LNCaP clone FGC (cell line): ENCODE measurements at regions not wholly inside any gene's neighbourhood (a gene's known extent, or its start where the extent isn't known, plus 50 kb on each side); places are given as distances from the start of the nearest gene placed in this dataset.

Source experiments
- DNase-seq: peaks from one replicate; pipeline ENCODE4 v3.0.0-alpha.2; 2011; ENCODE audit warnings: low read depth
- H3K4me3 ChIP-seq: 2 replicates; pipeline ENCODE4 v1.5.1; 2011; ENCODE audit warnings: mild to moderate bottlenecking, low read depth, low read length, control low read depth
- TF ChIP-seq, protein P1 (sequence below): IDR thresholded peaks from 2 replicates; pipeline ENCODE4 v1.5.1; 2012; ENCODE audit warnings: mild to moderate bottlenecking; ENCODE audit not compliant: control insufficient read depth, insufficient read depth; ENCODE audit errors: extremely low read depth

DNA sequence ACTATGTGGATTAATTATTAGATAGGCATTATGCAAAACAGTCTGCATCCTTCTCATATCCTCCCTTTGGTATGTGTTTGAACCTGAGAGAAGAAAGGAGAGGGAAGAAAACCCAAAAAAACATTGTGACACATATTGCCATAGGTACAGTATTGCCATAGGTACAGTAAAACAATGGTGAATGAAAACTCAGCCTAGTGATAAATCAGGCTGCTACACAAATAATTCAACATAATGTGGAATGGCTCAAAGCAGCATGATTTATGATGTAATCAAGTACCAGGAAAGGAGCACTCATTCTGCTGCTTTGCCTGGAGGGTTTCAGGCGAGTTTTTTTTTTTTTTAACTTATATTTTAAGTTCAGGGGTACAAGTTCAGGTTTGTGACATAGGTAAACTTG lies 213.9 kb upstream of the LYPLAL1 start:
- no peak for DNase-seq
- TF ChIP-seq, protein P1, sequence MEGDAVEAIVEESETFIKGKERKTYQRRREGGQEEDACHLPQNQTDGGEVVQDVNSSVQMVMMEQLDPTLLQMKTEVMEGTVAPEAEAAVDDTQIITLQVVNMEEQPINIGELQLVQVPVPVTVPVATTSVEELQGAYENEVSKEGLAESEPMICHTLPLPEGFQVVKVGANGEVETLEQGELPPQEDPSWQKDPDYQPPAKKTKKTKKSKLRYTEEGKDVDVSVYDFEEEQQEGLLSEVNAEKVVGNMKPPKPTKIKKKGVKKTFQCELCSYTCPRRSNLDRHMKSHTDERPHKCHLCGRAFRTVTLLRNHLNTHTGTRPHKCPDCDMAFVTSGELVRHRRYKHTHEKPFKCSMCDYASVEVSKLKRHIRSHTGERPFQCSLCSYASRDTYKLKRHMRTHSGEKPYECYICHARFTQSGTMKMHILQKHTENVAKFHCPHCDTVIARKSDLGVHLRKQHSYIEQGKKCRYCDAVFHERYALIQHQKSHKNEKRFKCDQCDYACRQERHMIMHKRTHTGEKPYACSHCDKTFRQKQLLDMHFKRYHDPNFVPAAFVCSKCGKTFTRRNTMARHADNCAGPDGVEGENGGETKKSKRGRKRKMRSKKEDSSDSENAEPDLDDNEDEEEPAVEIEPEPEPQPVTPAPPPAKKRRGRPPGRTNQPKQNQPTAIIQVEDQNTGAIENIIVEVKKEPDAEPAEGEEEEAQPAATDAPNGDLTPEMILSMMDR, result no peak

DNA sequence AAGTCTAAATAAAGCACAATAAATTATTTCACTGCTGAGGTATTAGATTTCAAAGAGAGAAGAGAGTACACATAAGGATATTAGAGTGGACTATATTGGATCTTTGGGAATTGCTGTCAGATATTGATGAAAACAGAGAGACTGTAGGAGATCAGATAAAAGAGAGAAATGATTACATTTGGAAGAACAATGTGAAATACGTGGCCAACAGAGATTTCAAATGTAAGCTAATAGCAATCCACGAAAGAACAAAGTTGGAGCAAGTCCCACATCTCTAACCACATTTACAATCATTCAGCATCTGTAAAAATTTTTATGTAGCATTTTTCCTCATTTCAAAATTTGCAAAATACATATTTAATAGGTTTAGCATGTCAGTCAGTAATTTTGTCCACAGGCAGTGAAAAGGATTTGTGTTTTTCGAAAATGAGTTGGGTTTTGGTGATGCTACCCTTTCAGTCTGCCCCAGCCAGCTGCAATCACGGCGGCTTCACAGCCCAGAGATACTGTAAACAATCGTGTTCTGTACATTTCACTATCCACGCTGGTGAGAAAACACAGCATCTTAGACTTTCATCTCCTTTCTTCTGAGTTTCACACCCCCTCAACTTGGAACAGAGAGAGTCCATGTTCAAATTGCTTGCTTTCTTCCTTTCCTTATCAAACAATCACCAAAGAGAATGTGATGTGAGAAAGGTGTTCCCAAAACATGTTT lies 209.1 kb upstream of the LYPLAL1 start:
- TF ChIP-seq, protein P1, result no peak
- no peak overlapping the region for H3K4me3 ChIP-seq
- DNase-seq, result no peak

More for the DNA sequence above, 213.9 kb upstream of the LYPLAL1 start:
- no peak overlapping the region for H3K4me3 ChIP-seq

DNA sequence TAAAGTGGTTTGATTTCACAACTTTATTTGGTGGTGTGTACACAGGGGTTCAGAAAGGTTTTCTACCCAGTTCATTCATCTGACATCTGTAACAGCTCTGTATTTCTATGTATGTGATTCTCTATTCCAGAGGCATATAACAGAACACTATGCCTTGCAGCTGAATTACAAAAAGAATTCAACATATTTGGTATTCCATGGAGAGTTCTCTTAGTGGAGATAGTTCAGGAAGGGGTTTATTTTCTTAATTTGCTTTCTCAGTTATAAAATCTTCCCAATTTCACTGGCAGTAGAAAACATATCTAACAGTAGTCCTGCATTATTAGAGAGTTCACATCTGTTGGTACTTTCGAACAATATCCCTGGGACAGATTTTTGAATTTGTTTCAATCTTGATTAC lies 207.9 kb upstream of the LYPLAL1 start:
- TF ChIP-seq, protein P1, result no peak
- no peak for DNase-seq
- H3K4me3 ChIP-seq, result no peak overlapping the region

DNA sequence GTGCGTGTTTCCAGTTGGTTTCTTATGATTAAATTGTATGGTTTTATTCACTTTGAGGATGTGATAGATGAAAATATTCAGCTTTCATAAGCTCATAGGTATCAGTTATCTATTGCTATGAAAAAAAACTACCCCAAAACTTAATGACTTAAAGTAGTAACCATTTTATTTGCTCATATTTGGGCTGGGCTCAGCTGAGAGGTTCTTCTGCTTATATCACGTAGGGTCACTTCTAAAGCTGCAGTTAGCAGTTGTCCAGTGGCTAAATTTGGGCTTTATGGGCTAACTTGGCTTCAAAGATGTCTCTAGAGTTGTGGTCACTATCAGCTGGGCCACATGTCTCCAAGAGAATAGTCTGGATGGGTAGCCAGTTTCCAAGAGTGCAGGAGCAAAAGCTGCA lies 206.4 kb upstream of the LYPLAL1 start:
- TF ChIP-seq, protein P1, result no peak
- DNase-seq, result no peak
- no peak overlapping the region for H3K4me3 ChIP-seq

DNA sequence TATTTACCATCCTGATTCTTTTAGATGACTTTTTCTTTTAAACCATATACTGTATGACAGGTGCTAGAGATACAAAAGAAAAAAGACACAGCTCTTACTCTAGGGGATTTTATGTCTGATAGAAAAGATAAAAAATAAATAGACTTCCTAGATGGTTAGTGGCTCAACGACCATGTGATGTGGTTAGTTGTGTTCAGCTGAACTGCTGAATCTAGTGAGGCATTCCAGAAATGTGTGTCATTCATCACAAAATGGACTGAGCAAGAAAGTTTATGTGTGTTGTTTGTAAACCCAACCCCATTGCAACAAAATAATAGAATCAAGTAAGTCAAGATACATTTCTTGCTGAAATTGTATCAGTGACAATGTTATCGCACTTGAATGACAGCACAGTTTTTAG lies 205.8 kb upstream of the LYPLAL1 start:
- no peak for DNase-seq
- no peak overlapping the region for H3K4me3 ChIP-seq
- TF ChIP-seq, protein P1, result no peak

DNA sequence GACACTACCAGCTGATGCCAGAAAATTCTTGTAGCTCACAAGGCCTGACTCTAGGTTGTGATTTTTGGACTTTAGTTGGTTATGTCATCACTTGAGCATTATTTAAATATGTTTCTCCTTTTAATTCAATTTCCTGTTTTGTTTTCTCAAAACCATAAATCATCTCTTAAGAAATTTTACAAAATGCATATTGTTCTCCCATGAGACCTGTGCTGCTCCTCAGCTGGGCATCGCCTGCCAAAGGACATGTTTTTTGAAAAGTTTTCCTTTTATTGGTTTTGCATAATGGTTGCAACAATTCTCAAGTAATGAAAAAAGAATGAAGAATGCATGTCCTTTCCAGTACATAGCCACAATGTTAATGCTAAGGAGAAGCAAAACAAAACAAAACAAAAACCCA lies 204.7 kb upstream of the LYPLAL1 start:
- no peak for DNase-seq
- H3K4me3 ChIP-seq, result no peak overlapping the region
- TF ChIP-seq, protein P1, result no peak
